ENCODE measurements at regions not wholly inside any gene's neighbourhood (a gene's known extent, or its start where the extent isn't known, plus 50 kb on each side); places are given as distances from the start of the nearest gene placed in this dataset.
"Not testable (repeated sequence)": the region's sequence is repeated elsewhere in the genome, so short reads cannot be mapped to it uniquely, and the experiment has no call there.

GRCh38 chr11:3583476-3583875 is 58.3 kb downstream of the ART5 start:
- not testable (repeated sequence) for H3K4me3 ChIP-seq, H3K36me3 ChIP-seq, H3K9me3 ChIP-seq, H3K27me3 ChIP-seq, H3K4me1 ChIP-seq, H3K27ac ChIP-seq, DNase-seq

GRCh38 chr11:3581389-3581725 is 60.4 kb downstream of the ART5 start:
- peak overlapping the region in 1 of 4 donors; percentile 62 for H3K4me3 ChIP-seq

GRCh38 chr11:3580487-3581388 is 61.1 kb downstream of the ART5 start:
- H3K27ac ChIP-seq = peak overlapping the region in 3 of 4 donors; percentile 56 to 67 (median 65)
- peak; percentile 32 to 45 for TF ChIP-seq POLR2A (IDR thresholded peaks at IDR 0.05)
- peak; percentile 31 to 95 (median 84) for TF ChIP-seq CTCF (IDR thresholded peaks at IDR 0.05)
- H3K4me3 ChIP-seq = peak overlapping the region; percentile 42 to 68 (median 54)
- not testable (repeated sequence) for H3K4me1 ChIP-seq, H3K27me3 ChIP-seq, H3K36me3 ChIP-seq, H3K9me3 ChIP-seq
- peak; percentile 17 to 82 (median 77) for DNase-seq

More at GRCh38 chr11:3581389-3581725, 60.4 kb downstream of the ART5 start:
- not testable (repeated sequence) for H3K9me3 ChIP-seq, H3K27ac ChIP-seq, H3K36me3 ChIP-seq, H3K27me3 ChIP-seq, DNase-seq, H3K4me1 ChIP-seq

- DNase-seq = peak in 1 of 3 donors; percentile 53
- H3K4me3 ChIP-seq = peak overlapping the region in 3 of 4 donors; percentile 45 to 68 (median 62)
- not testable (repeated sequence) for H3K4me1 ChIP-seq, H3K27ac ChIP-seq, H3K36me3 ChIP-seq, H3K9me3 ChIP-seq, H3K27me3 ChIP-seq
Observed at GRCh38 chr11:3579600-3580459, 62.0 kb downstream of the ART5 start.

GRCh38 chr11:3576066-3576604 is 65.7 kb downstream of the ART5 start:
- H3K9me3 ChIP-seq, H3K27me3 ChIP-seq, H3K36me3 ChIP-seq, H3K4me3 ChIP-seq, H3K4me1 ChIP-seq, H3K27ac ChIP-seq, DNase-seq: not testable (repeated sequence)

GRCh38 chr11:3572976-3573647 is 68.7 kb downstream of the ART5 start:
- H3K4me1 ChIP-seq, H3K36me3 ChIP-seq, H3K27me3 ChIP-seq, H3K4me3 ChIP-seq, H3K9me3 ChIP-seq, DNase-seq: not testable (repeated sequence)
- peak overlapping the region in 2 of 4 donors; percentile 75 to 85 for H3K27ac ChIP-seq

GRCh38 chr11:3571752-3572151 is 70.0 kb downstream of the ART5 start:
- H3K4me3 ChIP-seq = peak overlapping the region in 2 of 4 donors; percentile 38
- TF ChIP-seq POLR2A (IDR thresholded peaks at IDR 0.05) = peak in 1 of 2 donors; percentile 38
- H3K9me3 ChIP-seq, H3K36me3 ChIP-seq, H3K27me3 ChIP-seq, H3K4me1 ChIP-seq: not testable (repeated sequence)
- H3K27ac ChIP-seq = peak overlapping the region in 3 of 4 donors; percentile 62 to 85 (median 75)
- peak in 2 of 3 donors; percentile 61 to 64 for DNase-seq

- not testable (repeated sequence) for H3K4me1 ChIP-seq, H3K9me3 ChIP-seq, DNase-seq, H3K36me3 ChIP-seq, H3K4me3 ChIP-seq, H3K27me3 ChIP-seq, H3K27ac ChIP-seq
Observed at GRCh38 chr11:3565838-3566237, 76.0 kb downstream of the ART5 start.

- TF ChIP-seq CTCF (IDR thresholded peaks at IDR 0.05) = peak in 3 of 6 experiments; percentile 9 to 33 (median 9)
- not testable (repeated sequence) for H3K36me3 ChIP-seq, DNase-seq
Observed at GRCh38 chr11:3564383-3564782, 77.4 kb downstream of the ART5 start.

GRCh38 chr11:3554621-3555020 is 87.2 kb downstream of the ART5 start:
- not testable (repeated sequence) for H3K9me3 ChIP-seq, H3K4me1 ChIP-seq, H3K27ac ChIP-seq, H3K27me3 ChIP-seq, H3K4me3 ChIP-seq, H3K36me3 ChIP-seq
- peak in 1 of 3 donors; percentile 24 for DNase-seq

More at GRCh38 chr11:3564383-3564782, 77.4 kb downstream of the ART5 start:
- not testable (repeated sequence) for H3K4me1 ChIP-seq, H3K4me3 ChIP-seq, H3K9me3 ChIP-seq, H3K27ac ChIP-seq, H3K27me3 ChIP-seq

GRCh38 chr11:3544990-3545389 is 96.8 kb downstream of the ART5 start:
- DNase-seq, H3K9me3 ChIP-seq, H3K4me1 ChIP-seq, H3K36me3 ChIP-seq, H3K27ac ChIP-seq, H3K27me3 ChIP-seq, H3K4me3 ChIP-seq: not testable (repeated sequence)

- not testable (repeated sequence) for H3K4me1 ChIP-seq, H3K36me3 ChIP-seq, DNase-seq, H3K4me3 ChIP-seq, H3K27me3 ChIP-seq, H3K27ac ChIP-seq
- peaks cover 0 to 12% (median 0%) of the 10 kb centered on the region in 4 donors for H3K9me3 ChIP-seq
Observed at GRCh38 chr11:3538220-3538619, 103.6 kb downstream of the ART5 start.

All from Peyer's patch (tissue), 4 donors.